Stimulated activated CD4-positive, alpha-beta T cell treated with anti-CD3 and anti-CD28 coated beads, Interleukin-2, amount 100 ng/mL, for 48 hours (primary cell): ENCODE measurements at regions not wholly inside any gene's neighbourhood (a gene's known extent, or its start where the extent isn't known, plus 50 kb on each side); places are given as distances from the start of the nearest gene placed in this dataset.
"Not testable (repeated sequence)": the region's sequence is repeated elsewhere in the genome, so short reads cannot be mapped to it uniquely, and the experiment has no call there.

Experiments used
- DNase-seq, 2 donors: peaks; one replicate each; pipeline ENCODE4 v3.0.0-alpha.2; 2020

DNA sequence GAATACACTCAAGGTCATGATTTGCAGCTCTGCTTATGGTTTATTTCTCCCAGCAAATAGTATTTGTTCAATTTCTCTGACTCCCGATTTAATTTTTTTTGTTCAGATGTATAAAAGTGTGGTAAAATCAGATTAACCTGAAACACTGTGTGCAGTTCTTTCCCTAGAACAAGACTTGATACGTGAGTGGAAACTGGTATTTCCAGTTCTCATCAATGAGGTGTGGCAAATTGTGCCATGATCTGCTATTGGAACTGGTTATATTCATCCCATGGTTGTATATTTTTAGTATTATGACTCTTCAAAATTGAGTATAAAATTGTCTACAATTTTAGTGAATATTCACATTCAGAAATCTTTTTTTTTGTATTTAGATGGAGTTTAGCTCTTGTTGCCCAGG lies 76.8 kb upstream of the IVNS1ABP start:
- DNase-seq, result no peak

DNA sequence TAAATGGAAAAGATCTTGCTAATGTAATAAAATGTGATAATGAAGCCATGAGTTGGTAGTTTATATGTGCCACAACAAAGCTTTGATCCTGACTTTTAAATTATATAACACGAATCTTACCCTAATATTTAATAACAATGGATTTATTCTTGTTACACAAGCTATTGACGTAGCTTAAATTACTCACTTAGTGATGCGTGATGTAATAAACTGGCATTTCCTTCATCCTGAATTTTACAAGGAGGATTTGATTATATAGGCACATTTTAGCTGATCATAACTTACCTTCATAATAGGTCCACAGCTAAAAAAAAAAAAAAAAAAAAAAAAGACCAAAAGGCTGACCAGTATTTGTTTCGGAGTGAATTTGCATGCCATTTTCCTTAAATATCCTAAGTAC lies 76.2 kb upstream of the IVNS1ABP start:
- no peak for DNase-seq

DNA sequence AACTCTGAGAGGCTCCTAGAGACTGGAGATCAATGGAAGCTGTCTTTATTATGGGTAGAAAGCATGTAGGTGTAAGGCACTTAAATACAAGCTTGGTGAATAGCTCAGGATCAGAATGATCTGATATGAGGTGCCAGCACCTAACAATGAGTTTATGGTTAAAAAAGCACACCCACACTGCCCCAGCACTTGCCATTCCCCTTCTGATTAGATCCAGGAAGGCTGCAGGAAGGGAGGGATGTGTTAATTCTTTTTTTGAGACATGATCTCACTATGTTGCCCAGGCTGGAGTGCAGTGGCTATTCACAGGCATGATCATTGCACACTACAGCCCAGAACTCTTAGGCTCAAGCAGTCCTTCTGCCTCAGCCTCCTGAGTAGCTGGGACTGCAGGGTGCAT lies 71.8 kb upstream of the IVNS1ABP start:
- no peak for DNase-seq

DNA sequence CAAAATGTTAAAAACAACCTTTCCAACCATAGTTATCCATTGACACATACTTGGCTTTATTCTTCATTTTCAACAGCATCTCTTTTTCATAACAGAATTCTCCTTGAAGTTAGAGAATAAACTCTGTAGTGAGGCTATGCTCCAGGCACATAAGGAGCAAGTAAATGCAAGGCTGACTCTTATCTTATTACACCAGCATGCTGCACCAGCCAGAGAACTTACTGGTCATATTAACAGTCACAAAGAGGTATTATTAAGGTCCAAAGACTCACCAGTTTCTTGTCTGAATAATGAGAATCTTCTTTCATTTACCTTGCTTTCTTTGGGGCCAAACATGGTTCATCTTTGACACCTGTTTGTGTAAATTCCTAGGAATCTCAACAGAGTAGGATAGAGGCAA lies 71.3 kb upstream of the IVNS1ABP start:
- DNase-seq, result no peak

DNA sequence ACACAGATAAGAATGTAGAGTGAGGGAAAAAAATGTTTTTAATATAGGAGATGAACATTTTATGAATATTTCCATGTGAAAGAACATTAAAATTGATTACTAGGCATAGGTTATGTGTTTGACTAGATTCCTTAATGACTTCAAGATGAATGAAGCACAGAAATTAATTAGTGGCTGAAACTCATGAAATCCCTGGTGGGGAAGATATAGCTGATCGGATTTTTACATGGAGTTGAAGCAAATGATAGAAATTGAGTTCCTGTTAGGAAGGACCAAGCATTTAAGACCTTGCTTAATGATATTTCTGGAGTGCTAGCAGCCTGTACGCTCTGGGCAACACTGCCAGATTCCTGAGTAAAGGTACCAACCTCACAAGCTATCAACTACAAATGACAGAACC lies 68.9 kb upstream of the IVNS1ABP start:
- no peak for DNase-seq

DNA sequence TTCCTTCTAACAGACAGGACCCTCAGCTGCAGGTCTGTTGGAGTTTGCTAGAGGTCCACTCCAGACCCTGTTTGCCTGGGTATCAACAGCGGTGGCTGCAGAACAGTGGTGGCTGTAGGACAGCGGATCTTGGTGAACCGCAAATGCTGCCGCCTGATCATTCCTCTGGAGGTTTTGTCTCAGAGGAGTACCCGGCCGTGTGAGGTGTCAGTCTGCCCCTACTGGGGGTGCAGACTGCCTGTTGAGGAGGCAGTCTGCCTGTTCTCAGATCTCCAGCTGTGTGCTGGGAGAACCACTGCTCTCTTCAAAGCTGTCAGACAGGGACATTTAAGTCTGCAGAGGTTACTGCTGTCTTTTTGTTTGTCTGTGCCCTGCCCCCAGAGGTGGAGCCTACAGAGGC lies 66.8 kb upstream of the IVNS1ABP start:
- not testable (repeated sequence) for DNase-seq

DNA sequence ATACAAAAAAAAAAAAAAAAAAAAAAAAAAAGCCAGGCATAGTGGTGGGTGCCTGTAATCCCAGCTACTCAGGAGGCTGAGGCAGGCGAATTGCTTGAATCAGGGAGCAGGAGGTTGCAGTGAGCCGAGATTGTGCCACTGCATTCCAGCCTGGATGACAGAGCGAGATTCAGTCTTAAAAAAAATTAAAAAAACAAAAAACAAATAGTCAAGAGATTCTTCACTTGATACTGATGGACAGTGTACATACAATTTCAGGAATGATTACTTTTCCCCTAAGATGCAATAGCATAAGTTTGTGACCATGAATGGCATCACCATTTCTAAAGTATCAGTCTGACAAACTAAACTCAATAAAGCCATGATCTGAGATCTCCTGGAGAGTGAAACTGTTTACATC lies 60.8 kb upstream of the IVNS1ABP start:
- DNase-seq, result no peak

DNA sequence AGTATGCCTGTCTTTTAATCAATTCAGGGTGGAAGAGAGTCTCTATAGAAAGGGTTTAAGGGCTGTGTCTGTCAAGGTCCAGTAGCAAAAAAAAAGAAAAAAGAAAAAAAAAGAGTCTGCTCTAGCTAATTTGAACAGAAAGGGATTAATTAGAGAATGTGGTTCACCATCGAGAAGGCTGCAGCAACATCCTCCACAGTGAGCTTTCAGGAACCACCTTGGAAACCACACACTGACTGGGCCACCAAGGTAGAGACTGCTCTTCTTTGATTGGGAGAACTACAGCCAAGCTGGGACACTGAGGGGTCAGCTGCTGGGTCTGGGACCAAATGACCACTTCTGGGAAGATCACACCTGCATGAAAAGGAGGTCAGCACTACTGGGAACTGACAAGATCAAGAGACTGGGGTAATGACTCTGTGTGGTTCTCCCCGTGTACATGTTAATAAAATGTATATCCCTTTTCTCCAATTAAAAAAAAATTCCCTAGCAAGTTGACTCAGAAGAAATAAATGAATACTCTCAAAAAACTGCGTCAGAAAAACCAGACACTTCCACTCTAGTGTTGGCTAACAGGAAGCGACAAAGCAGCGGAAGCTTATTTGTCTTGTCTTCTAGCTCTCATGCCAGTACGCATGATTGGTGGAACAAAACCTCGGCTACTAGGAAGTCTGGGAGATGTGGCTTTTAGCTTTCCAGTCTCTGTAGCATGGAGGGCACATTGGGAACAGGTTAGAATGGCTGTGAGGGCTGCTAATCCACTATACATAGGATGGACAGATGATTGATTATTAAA lies 60.0 kb upstream of the IVNS1ABP start:
- DNase-seq, result no peak

DNA sequence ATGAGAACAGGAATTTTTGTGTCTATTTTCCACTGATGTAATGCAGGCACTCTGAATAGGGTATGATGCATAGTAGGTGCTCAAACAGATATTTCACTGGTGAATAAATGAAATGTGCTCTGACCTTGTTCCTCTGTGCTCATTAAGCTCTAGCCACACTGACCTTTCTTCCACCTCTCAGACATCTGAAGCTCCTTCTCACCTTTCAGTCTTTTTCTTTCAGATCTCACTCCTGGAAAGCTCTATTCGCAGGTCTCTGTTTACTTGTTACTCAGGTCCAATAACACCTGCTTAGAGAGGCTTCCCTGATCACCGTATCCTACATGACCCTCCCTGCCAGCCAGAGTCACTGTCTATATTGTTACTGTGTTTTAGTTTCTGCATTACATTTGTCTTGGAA lies 59.2 kb upstream of the IVNS1ABP start:
- DNase-seq, result no peak

DNA sequence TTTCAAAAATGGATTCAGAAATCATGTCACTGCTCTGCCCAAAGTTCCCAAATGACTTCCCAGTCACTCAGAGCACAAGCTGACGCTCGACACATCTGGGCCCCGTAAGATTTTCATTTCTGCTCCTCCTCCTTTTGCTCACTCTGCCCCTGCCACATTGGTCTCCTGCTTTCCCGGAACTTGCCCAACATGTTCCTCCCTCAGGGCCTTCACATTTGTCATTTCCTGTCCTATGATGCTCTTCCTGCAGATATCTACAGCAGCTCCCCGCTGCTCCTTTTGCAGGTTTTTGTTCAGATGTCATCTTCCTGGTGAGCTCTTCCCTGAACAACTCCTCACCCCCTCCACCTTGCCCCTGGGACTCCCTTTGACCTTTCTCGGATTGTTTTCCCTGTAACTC lies 58.5 kb upstream of the IVNS1ABP start:
- no peak for DNase-seq

DNA sequence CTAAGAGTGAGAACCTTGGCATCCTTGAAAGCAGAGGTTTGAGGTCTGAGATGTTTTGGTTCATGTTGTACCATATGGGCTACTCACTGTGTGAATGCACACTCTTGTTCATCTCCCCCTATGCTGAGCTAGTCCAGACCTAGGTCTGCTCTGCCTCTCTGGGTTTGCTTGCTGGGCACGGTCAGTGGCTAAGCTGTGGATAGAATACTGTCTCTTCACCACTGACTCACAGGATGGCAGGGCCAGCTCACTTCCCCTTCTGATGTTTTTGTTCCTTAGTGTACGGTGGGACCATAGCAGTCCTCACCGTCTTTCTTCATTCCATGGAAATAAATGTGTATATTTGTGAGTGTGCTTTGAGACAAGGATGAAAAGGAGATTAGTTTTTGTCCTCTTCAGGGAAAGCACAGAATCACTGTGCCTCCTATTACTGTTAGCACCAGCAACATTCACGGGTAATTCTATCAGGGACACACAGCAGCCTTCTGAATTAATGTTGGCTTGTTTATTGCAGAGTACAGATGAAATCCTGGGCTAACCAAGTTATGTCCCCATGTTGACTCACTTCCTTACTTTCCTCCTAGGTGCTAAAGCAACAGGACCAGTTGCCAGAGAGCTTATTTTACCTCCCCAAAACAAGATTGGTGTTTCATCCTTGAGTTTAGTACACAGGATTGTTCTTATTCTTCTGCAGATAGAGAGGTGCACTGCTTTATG lies 56.9 kb upstream of the IVNS1ABP start:
- DNase-seq, result no peak

DNA sequence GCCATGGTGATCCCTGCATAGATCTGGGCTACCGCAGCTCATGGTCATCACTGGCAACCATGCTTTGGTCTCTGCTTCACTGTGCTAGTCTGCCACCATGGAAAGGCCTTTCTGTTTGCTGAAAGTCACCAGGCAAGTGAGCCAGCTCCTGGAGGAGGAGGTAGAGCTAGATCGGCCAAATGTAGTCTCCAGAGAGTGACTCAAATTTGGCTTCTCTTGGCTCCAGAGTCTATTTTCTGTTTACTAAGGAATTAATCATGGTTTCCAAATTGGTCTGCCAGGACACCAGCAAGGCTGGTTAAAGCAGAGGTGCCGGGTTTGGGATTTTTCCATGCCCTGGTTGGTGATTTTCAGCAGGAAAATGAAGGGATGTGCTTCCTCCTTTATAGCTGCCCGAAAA lies 52.7 kb upstream of the IVNS1ABP start:
- DNase-seq, result no peak

DNA sequence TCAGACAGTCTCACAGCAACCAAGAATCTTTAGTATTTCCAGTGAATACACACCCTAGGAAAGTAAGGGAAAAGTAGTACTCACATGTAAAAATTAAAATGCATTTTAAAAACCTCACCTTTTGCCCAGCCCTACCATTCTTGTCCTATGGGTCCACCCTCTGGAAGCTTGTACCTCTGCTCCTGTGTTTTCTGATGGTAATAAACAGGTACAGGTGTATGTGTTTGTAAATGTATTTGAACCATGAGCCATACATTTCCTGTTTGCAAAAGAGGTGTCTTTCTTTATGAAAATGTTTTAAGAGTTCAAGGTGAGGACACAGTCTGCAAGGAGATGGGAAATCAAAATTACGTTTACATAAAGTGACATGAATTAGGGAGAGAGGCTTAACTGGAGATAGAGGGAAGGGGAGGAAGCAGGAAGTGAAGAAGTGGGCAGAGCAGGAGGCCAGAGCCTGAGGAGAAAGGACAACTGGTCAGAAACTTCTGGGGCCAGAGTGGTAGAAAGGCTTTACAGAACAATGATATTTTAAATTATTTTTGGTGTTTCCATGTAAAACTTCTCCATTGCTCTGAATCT lies 52.0 kb upstream of the IVNS1ABP start:
- no peak for DNase-seq

DNA sequence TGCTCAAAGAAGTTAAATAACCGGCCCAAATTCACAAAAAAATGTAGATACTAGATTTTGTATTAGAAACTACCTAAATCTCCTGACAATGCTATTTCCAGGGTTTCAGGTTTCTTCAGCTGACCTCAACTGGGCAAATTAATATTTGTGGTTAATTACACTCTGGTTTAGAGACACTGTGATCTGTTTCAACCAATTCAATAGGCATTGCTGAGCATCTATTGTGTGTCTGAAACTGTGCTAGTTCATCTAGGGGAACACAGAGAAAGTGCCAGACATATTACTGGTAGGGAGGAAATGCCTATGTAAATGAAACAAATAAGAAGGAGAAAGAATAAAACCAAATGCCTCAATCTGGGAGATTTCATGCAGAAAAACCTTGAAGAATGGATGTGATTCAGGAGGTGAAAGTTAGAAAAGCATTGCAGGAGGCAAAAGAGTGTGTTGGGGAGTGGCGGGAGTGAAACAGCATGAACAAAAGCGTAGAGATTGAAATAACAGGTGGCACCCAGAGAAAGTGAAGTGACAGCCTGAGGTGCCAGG lies 51.3 kb upstream of the IVNS1ABP start:
- no peak for DNase-seq

DNA sequence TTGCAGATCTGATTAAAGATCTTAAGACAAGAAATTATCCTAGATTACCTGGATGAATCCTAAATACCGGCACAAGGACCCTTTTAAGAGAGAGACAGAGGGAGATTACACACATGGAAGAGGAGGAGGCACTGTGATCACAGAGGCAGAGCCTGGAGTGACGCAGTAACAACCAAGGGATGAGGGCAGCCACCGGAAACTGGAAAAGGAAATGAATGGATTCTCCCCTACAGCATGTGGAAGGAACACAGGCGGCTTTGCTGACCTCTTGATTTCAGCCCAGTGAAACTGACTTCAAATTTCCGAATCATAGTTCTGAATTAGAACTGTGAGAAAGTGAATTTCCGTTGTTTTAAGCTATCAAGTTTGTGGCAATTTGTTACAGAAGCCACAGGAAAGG lies 50.2 kb upstream of the IVNS1ABP start:
- DNase-seq, result no peak
